GM12865 (cell line): ENCODE measurements at regions not wholly inside any gene's neighbourhood (a gene's known extent, or its start where the extent isn't known, plus 50 kb on each side); places are given as distances from the start of the nearest gene placed in this dataset.

ENCODE experiments used
- DNase-seq: peaks from one replicate; pipeline ENCODE4 v3.0.0; 2010; ENCODE audit warnings: low read depth
- H3K4me3 ChIP-seq: 2 replicates; pipeline ENCODE4 v1.5.1; 2011; ENCODE audit warnings: mild to moderate bottlenecking, low read depth, low read length, control low read depth
- TF ChIP-seq, protein P1 (sequence below): IDR thresholded peaks from 2 replicates; pipeline ENCODE4 v1.5.1; 2011; ENCODE audit warnings: low read length, control low read depth, low read depth, inconsistent platforms; ENCODE audit not compliant: insufficient read depth; ENCODE audit errors: missing control alignments

DNA sequence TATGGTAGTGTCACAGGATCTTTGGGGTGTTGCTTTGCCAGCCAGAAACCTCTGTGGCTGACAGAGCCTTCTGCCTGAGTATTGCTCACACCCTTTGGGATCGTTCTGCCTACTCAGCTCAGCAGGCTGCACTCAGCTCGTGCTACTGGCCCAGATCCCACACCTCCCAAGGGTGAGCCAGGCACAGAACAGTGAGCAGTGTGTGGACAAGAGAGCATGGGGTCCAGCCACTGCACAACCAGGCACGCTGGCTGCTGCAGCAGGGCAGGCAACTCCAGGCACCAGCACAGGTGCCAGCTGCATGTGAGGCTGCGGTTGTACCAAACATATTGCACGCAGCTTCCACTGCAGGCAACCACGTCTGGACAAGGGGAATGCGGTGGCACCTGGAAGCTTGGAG lies 84.9 kb downstream of the CYB561 start:
- TF ChIP-seq, protein P1, sequence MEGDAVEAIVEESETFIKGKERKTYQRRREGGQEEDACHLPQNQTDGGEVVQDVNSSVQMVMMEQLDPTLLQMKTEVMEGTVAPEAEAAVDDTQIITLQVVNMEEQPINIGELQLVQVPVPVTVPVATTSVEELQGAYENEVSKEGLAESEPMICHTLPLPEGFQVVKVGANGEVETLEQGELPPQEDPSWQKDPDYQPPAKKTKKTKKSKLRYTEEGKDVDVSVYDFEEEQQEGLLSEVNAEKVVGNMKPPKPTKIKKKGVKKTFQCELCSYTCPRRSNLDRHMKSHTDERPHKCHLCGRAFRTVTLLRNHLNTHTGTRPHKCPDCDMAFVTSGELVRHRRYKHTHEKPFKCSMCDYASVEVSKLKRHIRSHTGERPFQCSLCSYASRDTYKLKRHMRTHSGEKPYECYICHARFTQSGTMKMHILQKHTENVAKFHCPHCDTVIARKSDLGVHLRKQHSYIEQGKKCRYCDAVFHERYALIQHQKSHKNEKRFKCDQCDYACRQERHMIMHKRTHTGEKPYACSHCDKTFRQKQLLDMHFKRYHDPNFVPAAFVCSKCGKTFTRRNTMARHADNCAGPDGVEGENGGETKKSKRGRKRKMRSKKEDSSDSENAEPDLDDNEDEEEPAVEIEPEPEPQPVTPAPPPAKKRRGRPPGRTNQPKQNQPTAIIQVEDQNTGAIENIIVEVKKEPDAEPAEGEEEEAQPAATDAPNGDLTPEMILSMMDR = no peak
- no peak for DNase-seq
- no peak overlapping the region for H3K4me3 ChIP-seq

DNA sequence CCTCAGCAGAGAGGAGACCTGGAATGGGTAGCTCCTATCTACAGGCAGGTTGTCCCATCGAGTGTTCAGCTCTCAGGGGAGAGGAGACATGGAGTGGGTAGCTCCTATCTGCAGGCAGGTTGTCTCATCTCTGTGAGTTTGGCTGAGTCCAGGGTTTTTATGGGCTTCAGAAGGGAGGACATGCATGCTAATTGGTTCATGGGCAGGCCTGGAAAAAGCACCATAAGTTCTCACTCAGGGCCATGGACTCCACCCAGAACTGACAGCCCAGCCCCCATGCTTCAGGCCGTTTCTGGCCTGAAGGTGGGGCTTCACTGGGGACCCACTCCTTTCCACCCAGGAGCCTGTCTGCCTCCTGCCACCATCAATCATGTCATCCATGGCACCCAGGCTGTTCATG lies 84.0 kb downstream of the CYB561 start:
- no peak overlapping the region for H3K4me3 ChIP-seq
- TF ChIP-seq, protein P1 = no peak

DNA sequence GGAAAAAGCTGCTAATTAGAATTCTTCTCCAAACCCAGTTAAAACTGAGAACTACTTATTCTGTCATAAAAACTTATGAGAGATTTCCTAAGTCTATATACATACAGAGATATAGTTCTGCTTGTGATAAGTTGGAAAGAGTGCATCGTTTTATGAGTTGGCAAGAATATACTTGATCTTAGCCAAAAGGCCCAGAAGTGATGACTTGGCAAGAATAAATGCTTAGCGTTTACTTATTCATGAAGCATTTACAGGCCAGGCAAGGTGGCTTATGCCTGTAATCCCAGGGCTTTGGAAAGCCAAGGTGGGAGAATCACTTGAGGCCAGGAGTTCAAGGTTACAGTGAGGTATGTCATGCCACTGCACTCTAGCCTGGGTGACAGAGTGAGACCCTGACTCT lies 81.7 kb downstream of the CYB561 start:
- DNase-seq = no peak

More for the DNA sequence above, 84.0 kb downstream of the CYB561 start:
- no peak for DNase-seq

DNA sequence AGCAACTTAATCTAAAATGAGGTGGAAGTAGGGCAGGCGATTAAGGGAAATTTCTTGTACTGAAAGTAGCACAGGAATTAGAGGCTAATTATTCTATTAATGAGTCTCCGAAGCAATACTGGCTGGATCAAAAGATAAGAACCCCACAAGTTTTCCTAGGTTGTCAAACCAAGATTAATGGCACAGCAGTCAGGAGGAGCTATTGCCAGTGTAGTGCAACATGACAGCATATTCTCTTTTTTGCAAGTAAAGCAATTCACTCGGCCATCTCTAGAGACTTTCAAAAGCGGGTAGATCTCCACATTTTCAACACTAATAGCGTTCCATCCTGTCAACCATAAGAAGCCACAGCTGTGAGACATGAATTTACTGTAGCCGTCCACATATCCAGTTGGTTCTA lies 81.2 kb downstream of the CYB561 start:
- TF ChIP-seq, protein P1 = no peak
- no peak for DNase-seq
- H3K4me3 ChIP-seq = no peak overlapping the region

More for the DNA sequence above, 81.7 kb downstream of the CYB561 start:
- TF ChIP-seq, protein P1 = no peak
- H3K4me3 ChIP-seq = no peak overlapping the region

DNA sequence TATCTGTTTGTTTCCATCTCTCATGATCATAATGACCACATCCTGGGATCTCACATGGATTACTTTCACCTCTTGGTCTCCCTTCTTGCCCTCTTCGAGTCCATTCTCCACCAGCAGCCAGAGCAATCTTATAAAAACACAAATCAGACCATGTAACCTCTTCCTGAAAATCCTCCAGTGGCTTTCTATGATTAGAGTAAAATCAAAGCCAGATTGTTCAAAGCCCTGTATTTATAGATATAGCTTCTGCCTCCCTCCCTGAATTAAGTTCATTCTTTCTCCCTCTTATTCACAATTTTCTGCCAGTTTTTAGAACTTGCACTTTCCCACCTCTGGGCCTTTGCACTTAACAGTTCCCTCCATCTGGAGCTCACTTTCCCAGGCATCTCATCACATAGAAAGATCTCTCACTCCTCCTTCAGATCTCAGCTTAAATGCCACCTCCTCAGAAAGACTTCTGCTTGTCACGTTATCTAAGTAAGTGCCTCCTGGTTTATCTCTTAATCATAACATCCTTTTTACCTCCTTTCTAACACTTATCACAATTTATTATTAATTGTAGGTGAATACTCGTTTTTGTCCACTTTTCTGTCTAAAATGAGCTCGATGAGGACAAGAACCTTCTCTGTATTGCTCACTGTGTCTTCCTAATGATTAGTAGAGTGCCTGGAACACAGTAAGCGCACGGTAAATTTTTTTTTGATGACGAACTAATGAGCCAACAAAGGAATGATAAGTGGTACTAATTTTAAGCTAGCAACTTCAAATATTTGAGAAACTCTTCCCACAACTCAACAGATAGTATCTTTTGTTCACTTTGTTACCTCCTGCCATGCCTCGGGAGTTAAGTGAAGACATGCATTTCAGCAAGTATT lies 80.5 kb downstream of the CYB561 start:
- H3K4me3 ChIP-seq = no peak overlapping the region
- no peak for DNase-seq
- TF ChIP-seq, protein P1 = no peak

DNA sequence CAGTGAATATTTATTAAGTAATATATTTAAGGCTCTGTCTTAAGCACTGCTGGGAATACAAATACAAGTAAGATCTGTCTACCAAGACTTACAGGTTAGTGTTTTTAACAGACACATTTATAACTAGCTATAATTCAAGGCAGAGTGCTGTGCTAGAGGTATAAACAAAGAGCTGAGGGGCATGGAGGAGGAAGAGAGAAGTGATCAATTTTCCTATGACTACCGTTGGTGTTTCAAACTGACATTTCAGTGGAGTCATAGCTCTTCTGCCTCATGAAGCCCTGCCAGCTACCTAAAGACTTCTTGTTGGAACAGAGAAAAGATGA lies 79.9 kb downstream of the CYB561 start:
- TF ChIP-seq, protein P1 = no peak
- no peak overlapping the region for H3K4me3 ChIP-seq
- DNase-seq = no peak

DNA sequence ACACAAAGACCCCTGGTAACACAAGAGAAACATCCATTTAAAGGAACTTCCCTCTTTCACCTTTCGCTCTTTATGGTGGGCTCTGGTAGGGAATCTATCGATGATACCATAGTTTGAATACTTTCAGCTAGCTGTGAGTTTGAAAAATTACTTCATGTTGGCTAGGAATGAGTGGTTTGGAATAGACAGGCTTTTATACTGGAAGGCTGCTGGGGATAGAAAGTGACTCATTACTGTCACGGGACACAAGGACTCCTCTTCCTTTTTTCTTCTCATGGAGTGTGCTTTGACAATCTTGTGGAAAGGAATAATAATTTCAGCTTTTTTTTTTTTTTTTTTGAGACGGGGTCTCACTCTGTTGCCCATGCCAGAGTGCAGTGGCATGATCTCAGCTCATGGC lies 76.9 kb downstream of the CYB561 start:
- no peak for DNase-seq
- no peak overlapping the region for H3K4me3 ChIP-seq
- TF ChIP-seq, protein P1 = no peak
